ENCODE measurements at regions not wholly inside any gene's neighbourhood (a gene's known extent, or its start where the extent isn't known, plus 50 kb on each side); places are given as distances from the start of the nearest gene placed in this dataset.

DNA sequence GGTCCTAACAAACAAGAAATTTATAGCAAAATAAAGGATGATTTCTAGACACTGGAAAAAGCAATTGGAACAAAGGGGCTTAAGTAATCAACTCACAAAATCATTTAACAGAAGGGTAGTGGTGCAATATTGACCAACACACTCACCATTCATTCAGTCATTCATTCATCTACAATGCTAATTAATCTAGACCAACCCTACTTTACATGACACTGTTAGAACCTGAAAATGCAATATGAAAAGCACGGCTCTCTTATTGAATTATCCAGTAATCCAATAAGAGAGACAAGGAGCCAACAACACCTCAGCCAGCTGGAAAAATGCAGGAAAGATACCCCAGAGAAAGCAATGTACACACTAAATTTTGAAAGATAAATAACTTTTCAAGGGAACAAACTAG is 310.8 kb upstream of the NR5A2 start:
- H3K36me3 ChIP-seq (ENCODE audit: insufficient read depth, low read length), result no peaks in the 10 kb centered on the region
- no peaks in the 10 kb centered on the region for H3K9me3 ChIP-seq (ENCODE audit: insufficient read depth, low read length, severe bottlenecking)
- H4K20me1 ChIP-seq (ENCODE audit: insufficient read depth, low read length), result no peaks in the 10 kb centered on the region
- DNase-seq (no peak), ATAC-seq (ENCODE audit: insufficient read depth, low read depth) (no peak)
- no peak overlapping the region for H2AFZ ChIP-seq (ENCODE audit: low read depth, low read length)
- H3K4me2 ChIP-seq (ENCODE audit: insufficient read depth, low read length), result no peak overlapping the region
- H3K4me3 ChIP-seq (ENCODE audit: low read depth in 1 of 2, low read length in 2 of 2), result no peak overlapping the region
- H3K4me1 ChIP-seq (ENCODE audit: insufficient read depth, low read length), result no peaks in the 10 kb centered on the region
- H3K79me2 ChIP-seq (ENCODE audit: insufficient read depth, low read length), result no peaks in the 10 kb centered on the region
- H3K27me3 ChIP-seq (ENCODE audit: insufficient read depth, low read length, poor library complexity), result no peaks in the 10 kb centered on the region
- no peak overlapping the region for H3K27ac ChIP-seq (ENCODE audit: low read length)
- TF ChIP-seq CTCF (IDR thresholded peaks at IDR 0.05; ENCODE audit: borderline replicate concordance, extremely low read depth, low read length, poor library complexity, severe bottlenecking) (no peak), EZH2 (IDR thresholded peaks at IDR 0.05; ENCODE audit: borderline replicate concordance, low read depth, low read length, severe bottlenecking) (no peak)
- H3K9ac ChIP-seq (ENCODE audit: low read depth, low read length), result no peak overlapping the region

DNA sequence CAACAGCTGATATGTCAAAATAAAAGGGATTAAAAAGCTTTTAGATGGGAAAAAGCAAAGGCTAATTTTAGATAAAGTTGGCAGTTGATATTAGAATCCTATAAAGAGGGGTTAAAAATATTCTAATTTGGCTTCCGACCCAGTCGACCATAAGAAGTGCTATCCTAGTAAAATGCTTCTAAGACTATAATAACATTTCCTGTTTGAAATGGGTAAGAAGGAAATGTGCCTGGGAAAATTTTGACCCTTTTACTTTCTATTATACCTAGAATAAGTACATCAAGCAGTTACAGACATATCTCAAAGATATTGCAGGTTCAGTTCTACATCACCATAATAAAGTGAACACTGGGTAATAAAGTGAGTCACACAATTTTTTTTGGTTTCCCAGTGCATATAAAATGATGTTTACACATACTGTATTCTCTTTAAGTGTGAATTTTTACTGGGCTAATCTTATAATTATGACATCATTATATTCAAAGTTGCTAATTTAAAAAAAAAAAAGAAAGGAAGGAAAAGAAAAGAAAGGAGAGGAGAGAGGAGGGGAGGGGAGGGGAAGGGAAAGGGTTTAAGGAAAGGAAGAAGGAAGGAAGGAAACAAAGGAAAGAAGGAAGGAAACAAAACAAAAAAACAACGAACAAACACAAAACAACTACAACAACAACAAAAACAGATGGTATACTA is 308.2 kb upstream of the NR5A2 start:
- no peaks in the 10 kb centered on the region for H3K9me3 ChIP-seq (ENCODE audit: insufficient read depth, low read length, severe bottlenecking)
- H3K27me3 ChIP-seq (ENCODE audit: insufficient read depth, low read length, poor library complexity), result peaks cover 13% of the 10 kb centered on the region
- no peak overlapping the region for H3K4me3 ChIP-seq (ENCODE audit: low read depth in 1 of 2, low read length in 2 of 2)
- no peak overlapping the region for H2AFZ ChIP-seq (ENCODE audit: low read depth, low read length)
- H3K4me2 ChIP-seq (ENCODE audit: insufficient read depth, low read length), result no peak overlapping the region
- H3K4me1 ChIP-seq (ENCODE audit: insufficient read depth, low read length), result no peaks in the 10 kb centered on the region
- H4K20me1 ChIP-seq (ENCODE audit: insufficient read depth, low read length), result no peaks in the 10 kb centered on the region
- no peak for TF ChIP-seq EZH2 (IDR thresholded peaks at IDR 0.05; ENCODE audit: borderline replicate concordance, low read depth, low read length, severe bottlenecking)
- TF ChIP-seq CTCF (IDR thresholded peaks at IDR 0.05; ENCODE audit: borderline replicate concordance, extremely low read depth, low read length, poor library complexity, severe bottlenecking), result no peak
- no peaks in the 10 kb centered on the region for H3K79me2 ChIP-seq (ENCODE audit: insufficient read depth, low read length)
- ATAC-seq (ENCODE audit: insufficient read depth, low read depth) (no peak), DNase-seq (no peak)
- H3K36me3 ChIP-seq (ENCODE audit: insufficient read depth, low read length), result no peaks in the 10 kb centered on the region
- no peak overlapping the region for H3K27ac ChIP-seq (ENCODE audit: low read length)
- H3K9ac ChIP-seq (ENCODE audit: low read depth, low read length), result no peak overlapping the region

GRCh38 chr1:199720496-199720895 is 307.0 kb upstream of the NR5A2 start:
- Histone ChIP-seq H3K27ac (ENCODE audit: low read length) (no peak overlapping the region), H3K79me2 (ENCODE audit: insufficient read depth, low read length) (no peaks in the 10 kb centered on the region), H3K4me2 (ENCODE audit: insufficient read depth, low read length) (no peak overlapping the region), H3K9ac (ENCODE audit: low read depth, low read length) (no peak overlapping the region), H3K9me3 (ENCODE audit: insufficient read depth, low read length, severe bottlenecking) (no peaks in the 10 kb centered on the region), H3K27me3 (ENCODE audit: insufficient read depth, low read length, poor library complexity) (peaks cover 23% of the 10 kb centered on the region), H2AFZ (ENCODE audit: low read depth, low read length) (no peak overlapping the region), H3K4me3 (ENCODE audit: low read depth in 1 of 2, low read length in 2 of 2) (no peak overlapping the region), H4K20me1 (ENCODE audit: insufficient read depth, low read length) (no peaks in the 10 kb centered on the region), H3K36me3 (ENCODE audit: insufficient read depth, low read length) (no peaks in the 10 kb centered on the region), H3K4me1 (ENCODE audit: insufficient read depth, low read length) (no peaks in the 10 kb centered on the region)
- ATAC-seq (ENCODE audit: insufficient read depth, low read depth) (no peak), DNase-seq (no peak)
- no peak for TF ChIP-seq CTCF (IDR thresholded peaks at IDR 0.05; ENCODE audit: borderline replicate concordance, extremely low read depth, low read length, poor library complexity, severe bottlenecking)
- TF ChIP-seq EZH2 (IDR thresholded peaks at IDR 0.05; ENCODE audit: borderline replicate concordance, low read depth, low read length, severe bottlenecking), result no peak

Measured in DND-41 (cell line).